SU-DHL-6 (cell line): ENCODE measurements at regions not wholly inside any gene's neighbourhood (a gene's known extent, or its start where the extent isn't known, plus 50 kb on each side); places are given as distances from the start of the nearest gene placed in this dataset.

Source experiments
- CTCF ChIP-seq: fragments of 200-600 bp; sonication (generic); IDR thresholded peaks from one replicate; pipeline ENCODE4 v1.5.1; 2017; ENCODE audit warnings: antibody characterized with exemption, mild to moderate bottlenecking, low read length, moderate library complexity; ENCODE audit not compliant: insufficient read depth, poor library complexity, severe bottlenecking
- EZH2phosphoT487 ChIP-seq: fragments of 200-600 bp; sonication (generic), shearing (Covaris generic); conservative IDR thresholded peaks from 2 replicates; pipeline ENCODE4 v1.6.1; 2018; ENCODE audit warnings: mild to moderate bottlenecking, antibody characterized with exemption, low read length, moderate library complexity, mixed read lengths

- TF ChIP-seq CTCF: no peak
- TF ChIP-seq EZH2phosphoT487: no peak
Measured at GRCh38 chrX:2572740-2573139, 72.0 kb upstream of the DHRSX start.
